Neural progenitor cell (in vitro differentiated cells): ENCODE measurements at regions not wholly inside any gene's neighbourhood (a gene's known extent, or its start where the extent isn't known, plus 50 kb on each side); places are given as distances from the start of the nearest gene placed in this dataset.

Experiments used
- CTCF ChIP-seq: fragments of 200-600 bp; sonication (generic); IDR thresholded peaks from 2 replicates; pipeline ENCODE4 v1.5.1; 2017; ENCODE audit warnings: antibody characterized with exemption, mild to moderate bottlenecking
- EZH2phosphoT487 ChIP-seq: fragments of 200-600 bp; sonication (generic); IDR thresholded peaks from 2 replicates; pipeline ENCODE4 v1.6.1; 2017; ENCODE audit warnings: antibody characterized with exemption

- no peak for TF ChIP-seq CTCF
- no peak for TF ChIP-seq EZH2phosphoT487
These were observed 266.8 kb upstream of the TSHZ3 start for GRCh38 chr19:31616031-31616430.
